ENCODE measurements at regions not wholly inside any gene's neighbourhood (a gene's known extent, or its start where the extent isn't known, plus 50 kb on each side); places are given as distances from the start of the nearest gene placed in this dataset.

GRCh38 chr19:29370276-29370675 lies 155.5 kb upstream of the VSTM2B start:
- Histone ChIP-seq H3K27ac (no peak overlapping the region), H3K4me3 (no peak overlapping the region)
- no peak for DNase-seq (ENCODE audit: low spot score)
- TF ChIP-seq CTCF (IDR thresholded peaks at IDR 0.05) = no peak

DNA sequence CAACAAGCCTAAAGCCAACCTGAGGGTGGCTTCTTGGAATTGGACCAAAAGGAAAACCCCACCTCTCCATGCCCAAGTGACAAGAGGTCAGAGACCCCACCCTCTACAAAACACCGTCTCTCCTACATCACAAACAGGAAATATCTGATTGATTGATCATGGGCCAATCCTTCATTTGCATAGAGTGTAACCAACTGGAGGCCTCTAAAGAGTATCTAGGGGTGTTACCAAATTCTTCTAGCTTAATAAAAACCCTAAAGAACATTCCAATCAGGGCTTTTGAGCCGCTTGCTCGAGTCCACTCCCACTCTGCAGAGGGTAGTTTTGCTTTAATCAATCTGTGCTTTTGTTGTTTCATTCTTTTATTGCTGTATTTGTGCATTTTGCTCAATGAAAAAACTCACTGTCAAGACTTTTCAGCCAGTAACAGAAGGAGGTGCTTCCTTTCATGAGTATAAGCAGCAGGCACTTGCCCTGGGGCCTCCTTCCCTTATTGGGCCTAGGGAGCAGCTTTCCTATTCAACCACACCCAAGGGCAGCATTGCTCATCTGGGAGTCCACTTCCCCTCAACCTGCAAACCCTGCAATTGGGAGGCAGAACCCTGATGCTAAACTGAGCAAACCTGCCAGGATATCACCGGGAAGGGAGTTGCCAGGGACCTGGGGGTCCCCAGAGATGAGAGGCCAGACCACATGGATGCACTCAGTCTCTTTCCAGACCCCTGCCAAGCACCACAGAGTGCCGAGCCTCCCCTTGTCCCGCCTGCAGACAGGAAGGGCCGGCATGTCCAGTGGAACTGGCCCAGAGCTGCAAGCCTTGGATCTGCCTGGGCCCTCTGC lies 154.3 kb upstream of the VSTM2B start:
- no peak for DNase-seq (ENCODE audit: low spot score)
- no peak for TF ChIP-seq CTCF (IDR thresholded peaks at IDR 0.05)

GRCh38 chr19:29372091-29372415 lies 153.7 kb upstream of the VSTM2B start:
- no peak for DNase-seq (ENCODE audit: low spot score)
- TF ChIP-seq CTCF (IDR thresholded peaks at IDR 0.05) = no peak

More for the DNA sequence above, 154.3 kb upstream of the VSTM2B start:
- no peak overlapping the region for H3K4me3 ChIP-seq
- H3K27ac ChIP-seq = no peak overlapping the region

DNA sequence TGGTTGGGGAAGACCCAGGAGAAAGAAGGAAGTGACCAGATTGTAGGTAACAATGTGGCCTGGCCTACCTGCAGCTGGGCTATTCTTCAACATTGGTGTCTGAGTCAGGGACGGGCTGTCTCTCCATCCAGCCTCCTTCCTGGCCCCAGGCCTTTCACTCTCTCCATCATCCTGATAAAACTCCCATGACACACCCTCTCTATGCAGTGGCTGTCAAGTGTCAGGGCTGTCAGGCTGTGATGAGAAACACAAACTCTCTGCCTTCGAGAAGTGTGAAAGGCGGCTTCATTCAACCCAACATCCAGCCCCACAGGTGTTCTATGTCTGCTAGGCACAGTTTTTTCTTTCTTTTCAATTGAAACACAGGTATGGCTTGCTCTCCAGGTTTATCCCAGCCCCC lies 153.3 kb upstream of the VSTM2B start:
- Histone ChIP-seq H3K27ac (no peak overlapping the region), H3K4me3 (no peak overlapping the region)
- no peak for DNase-seq (ENCODE audit: low spot score)
- no peak for TF ChIP-seq CTCF (IDR thresholded peaks at IDR 0.05)

More at GRCh38 chr19:29372091-29372415, 153.7 kb upstream of the VSTM2B start:
- no peak overlapping the region for H3K4me3 ChIP-seq
- no peak overlapping the region for H3K27ac ChIP-seq

DNA sequence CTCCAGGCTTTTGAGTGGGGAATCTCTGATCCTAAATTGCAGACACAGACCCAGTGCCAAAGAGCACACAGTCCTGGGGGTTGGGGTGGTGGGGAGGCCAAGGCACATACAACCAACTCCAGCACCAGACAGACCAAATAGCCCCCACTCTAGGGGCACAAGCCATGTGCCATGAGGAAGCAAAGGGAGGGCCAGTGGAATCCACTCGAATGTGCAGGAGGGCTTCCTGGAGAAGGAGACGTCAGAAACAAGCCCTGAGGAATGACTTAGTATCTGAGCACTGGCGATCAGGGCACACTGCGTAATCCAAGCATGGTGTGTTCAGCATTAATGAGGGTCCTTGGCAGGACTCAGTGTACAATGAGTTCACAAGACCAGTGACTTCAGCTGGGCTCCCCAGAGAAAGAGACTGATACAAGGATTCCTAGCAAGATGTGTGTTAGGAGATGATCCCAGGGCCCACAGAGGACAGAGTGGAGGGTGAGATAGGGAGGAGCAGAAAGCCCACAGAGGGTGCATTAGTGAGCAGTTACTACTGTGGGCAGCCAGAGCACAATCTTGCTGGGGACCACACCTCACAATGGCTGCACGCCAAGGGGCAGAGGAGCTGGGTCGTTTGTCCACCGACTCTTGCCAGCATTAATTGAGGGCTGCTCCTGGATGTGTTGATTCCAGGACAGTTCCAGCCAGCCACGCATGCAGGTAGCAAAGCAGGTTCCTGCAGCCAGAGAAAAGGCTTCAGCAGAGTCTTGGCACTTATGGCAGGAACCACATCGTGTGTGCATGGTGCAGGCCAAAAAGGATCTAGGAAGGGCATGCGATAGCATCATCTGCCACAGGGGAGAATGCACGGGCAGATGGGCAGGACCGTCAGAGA lies 152.6 kb upstream of the VSTM2B start:
- no peak overlapping the region for H3K4me3 ChIP-seq
- peak; percentile 57 for DNase-seq (ENCODE audit: low spot score)
- no peak for TF ChIP-seq CTCF (IDR thresholded peaks at IDR 0.05)
- H3K27ac ChIP-seq = no peak overlapping the region

GRCh38 chr19:29375429-29376119 lies 150.2 kb upstream of the VSTM2B start:
- DNase-seq (ENCODE audit: low spot score) = no peak
- no peak for TF ChIP-seq CTCF (IDR thresholded peaks at IDR 0.05)
- Histone ChIP-seq H3K4me3 (no peak overlapping the region), H3K27ac (no peak overlapping the region)
